Trophoblast cell (in vitro differentiated cells and primary cell): ENCODE measurements at regions not wholly inside any gene's neighbourhood (a gene's known extent, or its start where the extent isn't known, plus 50 kb on each side); places are given as distances from the start of the nearest gene placed in this dataset.
A peak's percentile ranks its signal among the peaks of the same experiment; 100 is the strongest.

Experiments
- DNase-seq, 2 donors: peaks; one replicate each; pipeline ENCODE4 v3.0.0-alpha.2; 2016
- H2AFZ ChIP-seq: 2 replicates; pipeline ENCODE4 v1.6.1; 2013; ENCODE audit warnings: low read length, moderate library complexity, mild to moderate bottlenecking; ENCODE audit not compliant: insufficient read depth, poor library complexity
- H2AK5ac ChIP-seq: 2 replicates; pipeline ENCODE4 v1.6.1; 2013; ENCODE audit warnings: mild to moderate bottlenecking, low read length
- H2BK120ac ChIP-seq: 2 replicates; pipeline ENCODE4 v1.6.1; 2013; ENCODE audit warnings: low read length, mild to moderate bottlenecking, moderate library complexity; ENCODE audit not compliant: insufficient read depth, poor library complexity
- H2BK12ac ChIP-seq: 2 replicates; pipeline ENCODE4 v1.6.1; 2013; ENCODE audit warnings: mild to moderate bottlenecking, low read length, moderate library complexity
- H2BK5ac ChIP-seq: 2 replicates; pipeline ENCODE4 v1.6.1; 2013; ENCODE audit warnings: low read length, low read depth, moderate library complexity, mild to moderate bottlenecking; ENCODE audit not compliant: poor library complexity
- H3K14ac ChIP-seq: 2 replicates; pipeline ENCODE4 v1.6.1; 2013; ENCODE audit warnings: mild to moderate bottlenecking, low read length
- H3K18ac ChIP-seq: 2 replicates; pipeline ENCODE4 v1.6.1; 2013; ENCODE audit warnings: mild to moderate bottlenecking, low read length
- H3K23ac ChIP-seq: 2 replicates; pipeline ENCODE4 v1.6.1; 2013; ENCODE audit warnings: low read length
- H3K27ac ChIP-seq: 2 replicates; pipeline ENCODE4 v1.5.1; 2013; ENCODE audit warnings: low read depth, mild to moderate bottlenecking, inconsistent platforms, low read length, moderate library complexity
- H3K27me3 ChIP-seq: 2 replicates; pipeline ENCODE4 v1.6.1; 2013; ENCODE audit warnings: inconsistent platforms, mild to moderate bottlenecking, low read length, moderate library complexity; ENCODE audit not compliant: insufficient read depth
- H3K36me3 ChIP-seq, 2 experiments: 1 replicate in 1 of 2; 2 replicates in 1 of 2; pipeline ENCODE4 v1.6.1; 2013; ENCODE audit warnings: low read length in 2 of 2, mild to moderate bottlenecking in 2 of 2, moderate library complexity in 1 of 2; ENCODE audit not compliant: insufficient read depth in 2 of 2, control insufficient read depth in 1 of 2
- H3K4ac ChIP-seq: 2 replicates; pipeline ENCODE4 v1.6.1; 2013; ENCODE audit warnings: low read depth, mild to moderate bottlenecking, low read length, moderate library complexity
- H3K4me1 ChIP-seq, 2 experiments: 1 replicate in 1 of 2; 2 replicates in 1 of 2; pipeline ENCODE4 v1.6.1; 2013; ENCODE audit warnings: low read length in 2 of 2, mild to moderate bottlenecking in 2 of 2, moderate library complexity in 1 of 2; ENCODE audit not compliant: insufficient read depth in 2 of 2, control insufficient read depth in 1 of 2
- H3K4me2 ChIP-seq: 2 replicates; pipeline ENCODE4 v1.6.1; 2013; ENCODE audit warnings: inconsistent platforms, mild to moderate bottlenecking, low read length, moderate library complexity
- H3K4me3 ChIP-seq: 2 replicates; pipeline ENCODE4 v1.5.1; 2013; ENCODE audit warnings: mild to moderate bottlenecking, low read depth, low read length, inconsistent platforms
- H3K79me1 ChIP-seq: one replicate; pipeline ENCODE4 v1.6.1; 2013; ENCODE audit warnings: low read length
- H3K79me2 ChIP-seq: 2 replicates; pipeline ENCODE4 v1.6.1; 2013; ENCODE audit warnings: low read length, mild to moderate bottlenecking; ENCODE audit not compliant: control insufficient read depth, insufficient read depth, poor library complexity
- H3K9ac ChIP-seq: 2 replicates; pipeline ENCODE4 v1.6.1; 2013; ENCODE audit warnings: mild to moderate bottlenecking, low read length
- H3K9me3 ChIP-seq: 2 replicates; pipeline ENCODE4 v1.6.1; 2013; ENCODE audit warnings: low read depth, mild to moderate bottlenecking, control low read depth, inconsistent platforms, low read length; ENCODE audit not compliant: insufficient read depth
- H4K12ac ChIP-seq: 2 replicates; pipeline ENCODE4 v1.6.1; 2013; ENCODE audit warnings: low read depth, mild to moderate bottlenecking, low read length, moderate library complexity
- H4K8ac ChIP-seq: 2 replicates; pipeline ENCODE4 v1.6.1; 2013; ENCODE audit warnings: low read depth, mild to moderate bottlenecking, low read length, moderate library complexity
- H4K91ac ChIP-seq: one replicate; pipeline ENCODE4 v1.6.1; 2013; ENCODE audit warnings: low read depth, mild to moderate bottlenecking, low read length, moderate library complexity
- WGBS: extraction: QIAGEN DNeasy Blood & Tissue Kit; methylation state at CpG from one replicate; pipeline ENCODE4 v1.1.7; 2013; ENCODE audit warnings: missing lambda C conversion rate; ENCODE audit not compliant: insufficient read length, insufficient coverage; ENCODE audit errors: extremely low coverage; 5-methylcytosine and 5-hydroxymethylcytosine counted together

- no peaks in the 10 kb centered on the region for H3K79me2 ChIP-seq
- no peak overlapping the region for H2BK5ac ChIP-seq
- no peak overlapping the region for H2BK12ac ChIP-seq
- H2BK120ac ChIP-seq = no peak overlapping the region
- H2AFZ ChIP-seq = no peak overlapping the region
- no peaks in the 10 kb centered on the region for H3K27me3 ChIP-seq
- H3K4ac ChIP-seq = no peak overlapping the region
- H4K91ac ChIP-seq = no peak overlapping the region
- H3K4me3 ChIP-seq = no peak overlapping the region
- no peak overlapping the region for H3K23ac ChIP-seq
- H3K18ac ChIP-seq = no peak overlapping the region
- DNase-seq = peak; percentile 3 to 61
- H3K4me1 ChIP-seq = no peaks in the 10 kb centered on the region
- H3K36me3 ChIP-seq = no peaks in the 10 kb centered on the region
- no peak overlapping the region for H3K4me2 ChIP-seq
- no peak overlapping the region for H3K14ac ChIP-seq
- no peaks in the 10 kb centered on the region for H3K9me3 ChIP-seq
- H3K27ac ChIP-seq = no peak overlapping the region
- H3K9ac ChIP-seq = no peak overlapping the region
- no peak overlapping the region for H4K12ac ChIP-seq
- H4K8ac ChIP-seq = no peak overlapping the region
- H2AK5ac ChIP-seq = no peak overlapping the region
- no peaks in the 10 kb centered on the region for H3K79me1 ChIP-seq
Observed at GRCh38 chr6:81465859-81466258, 286.6 kb downstream of the TENT5A start.

- H4K91ac ChIP-seq = no peak overlapping the region
- H3K79me2 ChIP-seq = no peaks in the 10 kb centered on the region
- H3K4me3 ChIP-seq = no peak overlapping the region
- no peak for DNase-seq
- H4K8ac ChIP-seq = no peak overlapping the region
- H4K12ac ChIP-seq = no peak overlapping the region
- H3K9ac ChIP-seq = no peak overlapping the region
- no peaks in the 10 kb centered on the region for H3K79me1 ChIP-seq
- no peak overlapping the region for H2BK5ac ChIP-seq
- peaks cover 1 to 2% of the 10 kb centered on the region in 2 experiments for H3K4me1 ChIP-seq
- H3K23ac ChIP-seq = no peak overlapping the region
- no peak overlapping the region for H3K4me2 ChIP-seq
- H3K4ac ChIP-seq = no peak overlapping the region
- H3K27me3 ChIP-seq = no peaks in the 10 kb centered on the region
- no CpG with 5 or more reads among the region's 2 CpGs for WGBS
- H3K27ac ChIP-seq = no peak overlapping the region
- H2BK12ac ChIP-seq = no peak overlapping the region
- H3K18ac ChIP-seq = no peak overlapping the region
- no peaks in the 10 kb centered on the region for H3K36me3 ChIP-seq
- no peak overlapping the region for H2AFZ ChIP-seq
- no peak overlapping the region for H2BK120ac ChIP-seq
- no peak overlapping the region for H3K14ac ChIP-seq
- no peaks in the 10 kb centered on the region for H3K9me3 ChIP-seq
- no peak overlapping the region for H2AK5ac ChIP-seq
Observed at GRCh38 chr6:81456416-81456815, 296.1 kb downstream of the TENT5A start.

- Histone ChIP-seq H3K79me2 (no peaks in the 10 kb centered on the region), H3K9me3 (no peaks in the 10 kb centered on the region), H3K4me1 (peaks cover 1 to 2% of the 10 kb centered on the region in 2 experiments), H2BK12ac (no peak overlapping the region), H2AK5ac (no peak overlapping the region), H3K27ac (no peak overlapping the region), H3K36me3 (no peaks in the 10 kb centered on the region), H3K23ac (no peak overlapping the region), H4K8ac (no peak overlapping the region), H2BK120ac (no peak overlapping the region), H3K9ac (no peak overlapping the region), H3K4me3 (no peak overlapping the region), H4K12ac (no peak overlapping the region), H3K4ac (no peak overlapping the region), H3K27me3 (no peaks in the 10 kb centered on the region), H3K79me1 (no peaks in the 10 kb centered on the region), H3K18ac (no peak overlapping the region), H3K14ac (no peak overlapping the region), H2AFZ (no peak overlapping the region), H4K91ac (no peak overlapping the region), H2BK5ac (no peak overlapping the region), H3K4me2 (no peak overlapping the region)
- no peak for DNase-seq
- WGBS = no CpG with 5 or more reads among the region's 1 CpG
Observed at GRCh38 chr6:81455641-81456040, 296.8 kb downstream of the TENT5A start.

- no peak overlapping the region for H2BK12ac ChIP-seq
- H2AFZ ChIP-seq = no peak overlapping the region
- no peak overlapping the region for H3K27ac ChIP-seq
- H3K4me1 ChIP-seq = peaks cover 1 to 2% of the 10 kb centered on the region in 2 experiments
- no peak overlapping the region for H3K4me3 ChIP-seq
- H2AK5ac ChIP-seq = no peak overlapping the region
- H3K9me3 ChIP-seq = no peaks in the 10 kb centered on the region
- no peaks in the 10 kb centered on the region for H3K36me3 ChIP-seq
- H3K27me3 ChIP-seq = no peaks in the 10 kb centered on the region
- WGBS = no CpG with 5 or more reads among the region's 2 CpGs
- H2BK120ac ChIP-seq = no peak overlapping the region
- DNase-seq = peak in 1 of 2 donors; percentile 38
- H3K18ac ChIP-seq = no peak overlapping the region
- H4K12ac ChIP-seq = no peak overlapping the region
- H3K4me2 ChIP-seq = no peak overlapping the region
- H3K23ac ChIP-seq = no peak overlapping the region
- no peak overlapping the region for H2BK5ac ChIP-seq
- no peak overlapping the region for H3K9ac ChIP-seq
- no peak overlapping the region for H3K14ac ChIP-seq
- H4K91ac ChIP-seq = no peak overlapping the region
- H3K79me2 ChIP-seq = no peaks in the 10 kb centered on the region
- H3K79me1 ChIP-seq = no peaks in the 10 kb centered on the region
- H3K4ac ChIP-seq = no peak overlapping the region
- no peak overlapping the region for H4K8ac ChIP-seq
Observed at GRCh38 chr6:81451787-81452186, 300.7 kb downstream of the TENT5A start.
